ENCODE measurements at regions not wholly inside any gene's neighbourhood (a gene's known extent, or its start where the extent isn't known, plus 50 kb on each side); places are given as distances from the start of the nearest gene placed in this dataset.

- POLR2A ChIA-PET = no interaction called here
Observed at GRCh38 chr18:27549335-27550039, 364.4 kb upstream of the CHST9 start.

GRCh38 chr18:27546991-27547390 is 361.9 kb upstream of the CHST9 start:
- Histone ChIP-seq H3K9me3 (ENCODE audit: control insufficient read depth, insufficient read depth, low read depth, low read length) (no peaks in the 10 kb centered on the region), H3K4me3 (ENCODE audit: low read depth in 2 of 2, low read length in 2 of 2) (no peak overlapping the region), H3K36me3 (ENCODE audit: control insufficient read depth, insufficient read depth, low read length) (no peaks in the 10 kb centered on the region), H3K27ac (ENCODE audit: low read length) (no peak overlapping the region), H3K27me3 (ENCODE audit: control insufficient read depth, insufficient read depth, low read length) (no peaks in the 10 kb centered on the region), H3K4me1 (ENCODE audit: control insufficient read depth, insufficient read depth, low read length) (no peaks in the 10 kb centered on the region)
- CTCF ChIA-PET = no interaction called here
- in situ Hi-C loops (cut with HindIII; ENCODE audit: low pct_unique_long_range_greater_than_20kb, low sequenced_read_pairs) = no loop called here
- TF ChIP-seq, protein P1, sequence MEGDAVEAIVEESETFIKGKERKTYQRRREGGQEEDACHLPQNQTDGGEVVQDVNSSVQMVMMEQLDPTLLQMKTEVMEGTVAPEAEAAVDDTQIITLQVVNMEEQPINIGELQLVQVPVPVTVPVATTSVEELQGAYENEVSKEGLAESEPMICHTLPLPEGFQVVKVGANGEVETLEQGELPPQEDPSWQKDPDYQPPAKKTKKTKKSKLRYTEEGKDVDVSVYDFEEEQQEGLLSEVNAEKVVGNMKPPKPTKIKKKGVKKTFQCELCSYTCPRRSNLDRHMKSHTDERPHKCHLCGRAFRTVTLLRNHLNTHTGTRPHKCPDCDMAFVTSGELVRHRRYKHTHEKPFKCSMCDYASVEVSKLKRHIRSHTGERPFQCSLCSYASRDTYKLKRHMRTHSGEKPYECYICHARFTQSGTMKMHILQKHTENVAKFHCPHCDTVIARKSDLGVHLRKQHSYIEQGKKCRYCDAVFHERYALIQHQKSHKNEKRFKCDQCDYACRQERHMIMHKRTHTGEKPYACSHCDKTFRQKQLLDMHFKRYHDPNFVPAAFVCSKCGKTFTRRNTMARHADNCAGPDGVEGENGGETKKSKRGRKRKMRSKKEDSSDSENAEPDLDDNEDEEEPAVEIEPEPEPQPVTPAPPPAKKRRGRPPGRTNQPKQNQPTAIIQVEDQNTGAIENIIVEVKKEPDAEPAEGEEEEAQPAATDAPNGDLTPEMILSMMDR (IDR thresholded peaks at IDR 0.05) = no peak
- TF ChIP-seq, protein P2, sequence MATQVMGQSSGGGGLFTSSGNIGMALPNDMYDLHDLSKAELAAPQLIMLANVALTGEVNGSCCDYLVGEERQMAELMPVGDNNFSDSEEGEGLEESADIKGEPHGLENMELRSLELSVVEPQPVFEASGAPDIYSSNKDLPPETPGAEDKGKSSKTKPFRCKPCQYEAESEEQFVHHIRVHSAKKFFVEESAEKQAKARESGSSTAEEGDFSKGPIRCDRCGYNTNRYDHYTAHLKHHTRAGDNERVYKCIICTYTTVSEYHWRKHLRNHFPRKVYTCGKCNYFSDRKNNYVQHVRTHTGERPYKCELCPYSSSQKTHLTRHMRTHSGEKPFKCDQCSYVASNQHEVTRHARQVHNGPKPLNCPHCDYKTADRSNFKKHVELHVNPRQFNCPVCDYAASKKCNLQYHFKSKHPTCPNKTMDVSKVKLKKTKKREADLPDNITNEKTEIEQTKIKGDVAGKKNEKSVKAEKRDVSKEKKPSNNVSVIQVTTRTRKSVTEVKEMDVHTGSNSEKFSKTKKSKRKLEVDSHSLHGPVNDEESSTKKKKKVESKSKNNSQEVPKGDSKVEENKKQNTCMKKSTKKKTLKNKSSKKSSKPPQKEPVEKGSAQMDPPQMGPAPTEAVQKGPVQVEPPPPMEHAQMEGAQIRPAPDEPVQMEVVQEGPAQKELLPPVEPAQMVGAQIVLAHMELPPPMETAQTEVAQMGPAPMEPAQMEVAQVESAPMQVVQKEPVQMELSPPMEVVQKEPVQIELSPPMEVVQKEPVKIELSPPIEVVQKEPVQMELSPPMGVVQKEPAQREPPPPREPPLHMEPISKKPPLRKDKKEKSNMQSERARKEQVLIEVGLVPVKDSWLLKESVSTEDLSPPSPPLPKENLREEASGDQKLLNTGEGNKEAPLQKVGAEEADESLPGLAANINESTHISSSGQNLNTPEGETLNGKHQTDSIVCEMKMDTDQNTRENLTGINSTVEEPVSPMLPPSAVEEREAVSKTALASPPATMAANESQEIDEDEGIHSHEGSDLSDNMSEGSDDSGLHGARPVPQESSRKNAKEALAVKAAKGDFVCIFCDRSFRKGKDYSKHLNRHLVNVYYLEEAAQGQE (IDR thresholded peaks at IDR 0.05; ENCODE audit: insufficient read depth in 1 of 2, low read depth in 2 of 2, low read length in 1 of 2) = no peak
- TF ChIP-seq SIN3A (IDR thresholded peaks at IDR 0.05; ENCODE audit: borderline replicate concordance, insufficient read depth, low read depth, low read length) (no peak), TCF7L2 (IDR thresholded peaks at IDR 0.05; ENCODE audit: low read depth, low read length) (no peak), POLR2AphosphoS5 (IDR thresholded peaks at IDR 0.05; ENCODE audit: low read depth, low read length) (no peak)
- ATAC-seq = no peak
- intact Hi-C loops (cut with micrococcal nuclease; ENCODE audit: unreplicated experiment) = no loop called here
- POLR2A ChIA-PET = no interaction called here
- no TSS peak for BruUV-seq (replicated peaks)
- no peak for DNase-seq (ENCODE audit: low read depth, low spot score)

More at GRCh38 chr18:27549335-27550039, 364.4 kb upstream of the CHST9 start:
- Histone ChIP-seq H3K4me3 (ENCODE audit: low read depth in 2 of 2, low read length in 2 of 2) (no peak overlapping the region), H3K36me3 (ENCODE audit: control insufficient read depth, insufficient read depth, low read length) (no peaks in the 10 kb centered on the region), H3K27ac (ENCODE audit: low read length) (no peak overlapping the region), H3K9me3 (ENCODE audit: control insufficient read depth, insufficient read depth, low read depth, low read length) (no peaks in the 10 kb centered on the region), H3K4me1 (ENCODE audit: control insufficient read depth, insufficient read depth, low read length) (no peaks in the 10 kb centered on the region), H3K27me3 (ENCODE audit: control insufficient read depth, insufficient read depth, low read length) (no peaks in the 10 kb centered on the region)
- no peak for DNase-seq (ENCODE audit: low read depth, low spot score)
- CTCF ChIA-PET = no interaction called here
- in situ Hi-C loops (cut with HindIII; ENCODE audit: low pct_unique_long_range_greater_than_20kb, low sequenced_read_pairs) = no loop called here
- no peak for ATAC-seq
- no peak for TF ChIP-seq POLR2AphosphoS5 (IDR thresholded peaks at IDR 0.05; ENCODE audit: low read depth, low read length)
- no peak for TF ChIP-seq TCF7L2 (IDR thresholded peaks at IDR 0.05; ENCODE audit: low read depth, low read length)
- TF ChIP-seq SIN3A (IDR thresholded peaks at IDR 0.05; ENCODE audit: borderline replicate concordance, insufficient read depth, low read depth, low read length) = no peak
- TF ChIP-seq, protein P1 (IDR thresholded peaks at IDR 0.05) = no peak
- TF ChIP-seq, protein P2 (IDR thresholded peaks at IDR 0.05; ENCODE audit: insufficient read depth in 1 of 2, low read depth in 2 of 2, low read length in 1 of 2) = no peak
- BruUV-seq (replicated peaks) = no TSS peak
- intact Hi-C loops (cut with micrococcal nuclease; ENCODE audit: unreplicated experiment) = no loop called here

Data from Panc1 (cell line).